SK-N-SH (cell line): ENCODE measurements at regions not wholly inside any gene's neighbourhood (a gene's known extent, or its start where the extent isn't known, plus 50 kb on each side); places are given as distances from the start of the nearest gene placed in this dataset.

Source experiments
- CTCF ChIA-PET: fragments of 300-600, 350-600 bp; formaldehyde crosslinking; extraction: SDS; loops from one replicate; lab custom pipeline; 2021; lab: Yijun Ruan, JAX
- POLR2A ChIA-PET: fragments of 350-600 bp; sonication (Branson Sonifier 250); formaldehyde crosslinking; extraction: SDS; loops from one replicate; lab custom pipeline; 2020; ENCODE audit warnings: antibody characterized with exemption, inconsistent platforms; lab: Yijun Ruan, JAX
- DNase-seq: peaks from one replicate; pipeline ENCODE4 v3.0.0; 2012
- H2AFZ ChIP-seq: fragments of 200-600 bp; sonication (generic); 2 replicates; pipeline ENCODE4 v1.8.1; 2016; ENCODE audit warnings: antibody characterized with exemption, mild to moderate bottlenecking, low read depth
- H3F3A ChIP-seq: fragments of 200-600 bp; sonication (generic); replicated peaks from 2 replicates; pipeline ENCODE3; 2016; ENCODE audit warnings: antibody characterized with exemption, mild to moderate bottlenecking; ENCODE audit not compliant: insufficient read depth
- H3K27ac ChIP-seq, 2 experiments: fragments of 200-500 bp in 1 of 2; fragments of 200-600 bp in 1 of 2; sonication (Bioruptor generic) in 1 of 2; sonication (generic), shearing (Covaris generic) in 1 of 2; 2 replicates each; pipeline versions ENCODE4 v1.5.1 to v1.6.1; 2014 to 2016; ENCODE audit warnings: low read depth in 2 of 2, inconsistent platforms in 1 of 2, low read length in 1 of 2, mild to moderate bottlenecking in 1 of 2, mixed read lengths in 1 of 2
- H3K27me3 ChIP-seq: fragments of 200-600 bp; sonication (generic), shearing (Covaris generic); 2 replicates; pipeline ENCODE4 v1.6.1; 2016; ENCODE audit warnings: mixed run types; ENCODE audit not compliant: insufficient read depth
- H3K36me3 ChIP-seq, 2 experiments: fragments of 200-500 bp in 1 of 2; fragments of 200-600 bp in 1 of 2; sonication (Bioruptor generic) in 1 of 2; sonication (generic) in 1 of 2; replicated peaks in 1 of 2; 2 replicates each; pipeline versions ENCODE3 to v1.5.1; 2014 to 2016; ENCODE audit warnings: low read length in 1 of 2, mild to moderate bottlenecking in 1 of 2; ENCODE audit not compliant: insufficient read depth in 2 of 2, control insufficient read depth in 1 of 2
- H3K4me1 ChIP-seq, 2 experiments: fragments of 200-500 bp in 1 of 2; fragments of 200-600 bp in 1 of 2; sonication (Bioruptor generic) in 1 of 2; sonication (generic), shearing (Covaris generic) in 1 of 2; 2 replicates each; pipeline versions ENCODE4 v1.5.1 to v1.6.1; 2014 to 2016; ENCODE audit warnings: low read depth in 1 of 2, low read length in 1 of 2, mixed run types in 1 of 2; ENCODE audit not compliant: insufficient read depth in 2 of 2, control insufficient read depth in 1 of 2
- H3K4me2 ChIP-seq: fragments of 200-600 bp; sonication (generic), shearing (Covaris generic); 2 replicates; pipeline ENCODE4 v1.6.1; 2017; ENCODE audit warnings: mixed run types
- H3K4me3 ChIP-seq, 2 experiments: fragments of 200-500 bp in 1 of 2; fragments of 200-600 bp in 1 of 2; sonication (Bioruptor generic) in 1 of 2; sonication (generic), shearing (Covaris generic) in 1 of 2; 2 replicates each; pipeline versions ENCODE4 v1.5.1 to v1.8.1; 2014 to 2016; ENCODE audit warnings: low read depth in 2 of 2, inconsistent platforms in 1 of 2, low read length in 1 of 2, mild to moderate bottlenecking in 1 of 2, mixed read lengths in 1 of 2, moderate library complexity in 1 of 2
- H3K79me2 ChIP-seq: fragments of 200-600 bp; sonication (generic); 2 replicates; pipeline ENCODE4 v1.8.1; 2017; ENCODE audit warnings: mild to moderate bottlenecking; ENCODE audit not compliant: insufficient read depth
- H3K9ac ChIP-seq: fragments of 200-600 bp; sonication (generic); 2 replicates; pipeline ENCODE4 v1.6.1; 2017; ENCODE audit warnings: mixed run types
- H3K9me2 ChIP-seq: fragments of 200-600 bp; sonication (generic); 2 replicates; pipeline ENCODE4 v1.6.1; 2017; ENCODE audit warnings: mixed run types
- H3K9me3 ChIP-seq: fragments of 200-600 bp; sonication (generic); 2 replicates; pipeline ENCODE4 v1.6.1; 2017; ENCODE audit warnings: mixed run types, mild to moderate bottlenecking, moderate library complexity
- H4K20me1 ChIP-seq: fragments of 200-600 bp; sonication (generic); 2 replicates; pipeline ENCODE4 v1.6.1; 2017; ENCODE audit warnings: mild to moderate bottlenecking, mixed run types; ENCODE audit not compliant: insufficient read depth
- CHD2 ChIP-seq: fragments of 150-350 bp; IDR thresholded peaks from 2 replicates; pipeline ENCODE4 v1.6.1; 2018; ENCODE audit warnings: low read length; ENCODE audit not compliant: partially characterized antibody
- EP300 ChIP-seq, 2 experiments: IDR thresholded peaks; 2 replicates each; pipeline versions ENCODE4 v1.4.0 to v1.6.1; 2012; ENCODE audit warnings: borderline replicate concordance in 1 of 2, low read depth in 1 of 2, low read length in 1 of 2
- EZH2phosphoT487 ChIP-seq: fragments of 200-600 bp; sonication (generic); IDR thresholded peaks from 2 replicates; pipeline ENCODE4 v1.6.1; 2017; ENCODE audit warnings: low read depth, mixed run types, mild to moderate bottlenecking, antibody characterized with exemption, moderate library complexity, borderline replicate concordance
- FOXJ3 ChIP-seq: sonication (generic); formaldehyde crosslinking; IDR thresholded peaks from 2 replicates; pipeline ENCODE4 v1.5.1; 2020; ENCODE audit warnings: mild to moderate bottlenecking, missing genetic modification reagents
- GATA2 ChIP-seq: sonication (generic); formaldehyde crosslinking; IDR thresholded peaks from 2 replicates; pipeline ENCODE4 v1.5.0; 2020; ENCODE audit warnings: mild to moderate bottlenecking, missing genetic modification reagents
- MEF2A ChIP-seq: IDR thresholded peaks from 2 replicates; pipeline ENCODE4 v1.4.0; 2012; ENCODE audit warnings: low read depth, borderline replicate concordance
- NFIC ChIP-seq: IDR thresholded peaks from 2 replicates; pipeline ENCODE4 v1.4.0; 2012; ENCODE audit warnings: borderline replicate concordance
- NRF1 ChIP-seq: IDR thresholded peaks from 2 replicates; pipeline ENCODE4 v1.6.1; 2012; ENCODE audit warnings: low read depth, mild to moderate bottlenecking, low read length
- RFX5 ChIP-seq: IDR thresholded peaks from 2 replicates; pipeline ENCODE4 v1.6.1; 2012; ENCODE audit warnings: mild to moderate bottlenecking, improper control_type of control experiment, low read length
- WGBS: methylation state at CpG from one replicate; pipeline ENCODE4 v1.1.6; 2017; ENCODE audit warnings: low lambda C conversion rate; 5-methylcytosine and 5-hydroxymethylcytosine counted together
- TF ChIP-seq, protein P1 (sequence below): IDR thresholded peaks from 2 replicates; pipeline ENCODE4 v1.6.1; 2012; ENCODE audit warnings: mild to moderate bottlenecking, low read depth, low read length, moderate library complexity
- TF ChIP-seq, protein P2 (sequence below): fragments of 150-350 bp; IDR thresholded peaks from 2 replicates; pipeline ENCODE4 v1.6.1; 2017; ENCODE audit warnings: antibody characterized with exemption, low read length, low read depth, borderline replicate concordance
- TF ChIP-seq, protein P3 (sequence below): fragments of 150-350 bp; IDR thresholded peaks from 2 replicates; pipeline ENCODE4 v1.6.1; 2016; ENCODE audit warnings: mild to moderate bottlenecking, low read depth, low read length
- TF ChIP-seq, protein P4 (sequence below): IDR thresholded peaks from 2 replicates; pipeline ENCODE4; 2012

DNA sequence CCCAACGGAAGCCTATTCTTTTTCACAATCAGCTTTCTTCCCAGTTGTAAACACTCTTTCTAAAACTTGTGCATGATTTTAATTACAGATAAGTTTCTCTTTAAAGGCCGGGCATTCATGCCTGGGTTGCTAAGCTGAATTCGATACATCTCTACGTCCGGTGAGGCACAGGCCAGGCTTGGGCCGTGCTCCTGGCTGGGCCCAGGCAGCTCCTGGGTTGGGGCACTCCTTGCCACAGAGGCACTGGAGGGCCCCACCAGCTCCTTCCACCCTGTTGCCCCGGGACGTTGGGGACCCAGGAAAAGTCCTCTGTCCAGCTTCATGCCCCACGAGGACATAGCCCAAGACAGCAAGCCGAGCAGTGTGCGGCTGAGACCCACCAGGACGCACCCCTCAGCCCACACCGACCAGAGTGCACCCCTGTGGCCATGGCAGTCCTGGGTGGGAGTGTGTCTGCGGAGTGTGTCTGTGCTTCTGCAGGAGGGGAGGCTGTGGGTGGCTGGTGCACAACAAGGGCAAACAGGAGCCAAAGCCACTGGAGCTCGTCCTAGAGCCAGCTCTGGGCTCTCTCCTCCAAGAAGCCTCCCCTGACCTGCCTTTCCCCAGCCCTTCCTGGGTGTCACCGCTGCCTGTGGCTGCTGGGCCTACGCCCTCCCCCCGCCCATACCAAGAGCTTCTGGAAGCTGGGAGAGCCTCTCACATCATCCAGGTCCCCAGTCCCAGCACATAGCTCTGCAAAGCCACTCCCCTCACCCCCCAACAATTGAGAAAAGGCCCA is 128.0 kb upstream of the NKX1-1 start:
- Histone ChIP-seq H3K4me2 (peak overlapping the region; percentile 44; the same call in 1 of the 2 replicates), H4K20me1 (no peaks in the 10 kb centered on the region), H3K9ac (no peak overlapping the region), H2AFZ (no peak overlapping the region), H3K9me3 (no peaks in the 10 kb centered on the region), H3F3A (no peaks in the 10 kb centered on the region), H3K36me3 (no peaks in the 10 kb centered on the region), H3K9me2 (no peaks in the 10 kb centered on the region), H3K79me2 (no peaks in the 10 kb centered on the region), H3K27ac (no peak overlapping the region), H3K4me3 (no peak overlapping the region), H3K4me1 (no peaks in the 10 kb centered on the region; a peak in 1 of 4 replicates), H3K27me3 (peaks cover 54% of the 10 kb centered on the region)
- POLR2A ChIA-PET: interaction anchor here (0.6 kb wide), 1 partner anchor 311 kb away, joined by 3 read pairs; no protein-coding TSS in a partner anchor
- CTCF ChIA-PET: interaction anchor here (0.5 to 3.5 kb wide), 5 partner anchors 14 to 1525 kb away, joined by 3 to 35 read pairs (median 4); no protein-coding TSS in a partner anchor
- WGBS: 8% methylated on average over 7 of the region's 18 CpGs
- no peak for DNase-seq
- TF ChIP-seq NRF1 (no peak), FOXJ3 (no peak), MEF2A (no peak), EP300 (IDR thresholded peaks at IDR 0.05; ENCODE audit: borderline replicate concordance in 1 of 2, low read depth in 1 of 2, low read length in 1 of 2) (no peak), CHD2 (no peak), GATA2 (CRISPR knock-in tag) (no peak), NFIC (no peak), RFX5 (no peak), EZH2phosphoT487 (no peak)
- TF ChIP-seq, protein P1, sequence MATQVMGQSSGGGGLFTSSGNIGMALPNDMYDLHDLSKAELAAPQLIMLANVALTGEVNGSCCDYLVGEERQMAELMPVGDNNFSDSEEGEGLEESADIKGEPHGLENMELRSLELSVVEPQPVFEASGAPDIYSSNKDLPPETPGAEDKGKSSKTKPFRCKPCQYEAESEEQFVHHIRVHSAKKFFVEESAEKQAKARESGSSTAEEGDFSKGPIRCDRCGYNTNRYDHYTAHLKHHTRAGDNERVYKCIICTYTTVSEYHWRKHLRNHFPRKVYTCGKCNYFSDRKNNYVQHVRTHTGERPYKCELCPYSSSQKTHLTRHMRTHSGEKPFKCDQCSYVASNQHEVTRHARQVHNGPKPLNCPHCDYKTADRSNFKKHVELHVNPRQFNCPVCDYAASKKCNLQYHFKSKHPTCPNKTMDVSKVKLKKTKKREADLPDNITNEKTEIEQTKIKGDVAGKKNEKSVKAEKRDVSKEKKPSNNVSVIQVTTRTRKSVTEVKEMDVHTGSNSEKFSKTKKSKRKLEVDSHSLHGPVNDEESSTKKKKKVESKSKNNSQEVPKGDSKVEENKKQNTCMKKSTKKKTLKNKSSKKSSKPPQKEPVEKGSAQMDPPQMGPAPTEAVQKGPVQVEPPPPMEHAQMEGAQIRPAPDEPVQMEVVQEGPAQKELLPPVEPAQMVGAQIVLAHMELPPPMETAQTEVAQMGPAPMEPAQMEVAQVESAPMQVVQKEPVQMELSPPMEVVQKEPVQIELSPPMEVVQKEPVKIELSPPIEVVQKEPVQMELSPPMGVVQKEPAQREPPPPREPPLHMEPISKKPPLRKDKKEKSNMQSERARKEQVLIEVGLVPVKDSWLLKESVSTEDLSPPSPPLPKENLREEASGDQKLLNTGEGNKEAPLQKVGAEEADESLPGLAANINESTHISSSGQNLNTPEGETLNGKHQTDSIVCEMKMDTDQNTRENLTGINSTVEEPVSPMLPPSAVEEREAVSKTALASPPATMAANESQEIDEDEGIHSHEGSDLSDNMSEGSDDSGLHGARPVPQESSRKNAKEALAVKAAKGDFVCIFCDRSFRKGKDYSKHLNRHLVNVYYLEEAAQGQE: no peak
- TF ChIP-seq, protein P2, sequence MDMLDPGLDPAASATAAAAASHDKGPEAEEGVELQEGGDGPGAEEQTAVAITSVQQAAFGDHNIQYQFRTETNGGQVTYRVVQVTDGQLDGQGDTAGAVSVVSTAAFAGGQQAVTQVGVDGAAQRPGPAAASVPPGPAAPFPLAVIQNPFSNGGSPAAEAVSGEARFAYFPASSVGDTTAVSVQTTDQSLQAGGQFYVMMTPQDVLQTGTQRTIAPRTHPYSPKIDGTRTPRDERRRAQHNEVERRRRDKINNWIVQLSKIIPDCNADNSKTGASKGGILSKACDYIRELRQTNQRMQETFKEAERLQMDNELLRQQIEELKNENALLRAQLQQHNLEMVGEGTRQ: no peak
- TF ChIP-seq, protein P3, sequence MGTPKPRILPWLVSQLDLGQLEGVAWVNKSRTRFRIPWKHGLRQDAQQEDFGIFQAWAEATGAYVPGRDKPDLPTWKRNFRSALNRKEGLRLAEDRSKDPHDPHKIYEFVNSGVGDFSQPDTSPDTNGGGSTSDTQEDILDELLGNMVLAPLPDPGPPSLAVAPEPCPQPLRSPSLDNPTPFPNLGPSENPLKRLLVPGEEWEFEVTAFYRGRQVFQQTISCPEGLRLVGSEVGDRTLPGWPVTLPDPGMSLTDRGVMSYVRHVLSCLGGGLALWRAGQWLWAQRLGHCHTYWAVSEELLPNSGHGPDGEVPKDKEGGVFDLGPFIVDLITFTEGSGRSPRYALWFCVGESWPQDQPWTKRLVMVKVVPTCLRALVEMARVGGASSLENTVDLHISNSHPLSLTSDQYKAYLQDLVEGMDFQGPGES: no peak
- TF ChIP-seq, protein P4, sequence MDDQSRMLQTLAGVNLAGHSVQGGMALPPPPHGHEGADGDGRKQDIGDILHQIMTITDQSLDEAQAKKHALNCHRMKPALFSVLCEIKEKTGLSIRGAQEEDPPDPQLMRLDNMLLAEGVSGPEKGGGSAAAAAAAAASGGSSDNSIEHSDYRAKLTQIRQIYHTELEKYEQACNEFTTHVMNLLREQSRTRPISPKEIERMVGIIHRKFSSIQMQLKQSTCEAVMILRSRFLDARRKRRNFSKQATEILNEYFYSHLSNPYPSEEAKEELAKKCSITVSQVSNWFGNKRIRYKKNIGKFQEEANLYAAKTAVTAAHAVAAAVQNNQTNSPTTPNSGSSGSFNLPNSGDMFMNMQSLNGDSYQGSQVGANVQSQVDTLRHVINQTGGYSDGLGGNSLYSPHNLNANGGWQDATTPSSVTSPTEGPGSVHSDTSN: no peak
